ENCODE measurements at regions not wholly inside any gene's neighbourhood (a gene's known extent, or its start where the extent isn't known, plus 50 kb on each side); places are given as distances from the start of the nearest gene placed in this dataset.

GRCh38 chr4:10348241-10348640, 109.0 kb downstream of the ZNF518B start:
- H3K9ac ChIP-seq (ENCODE audit: low read depth, low read length): no peak overlapping the region
- no peak overlapping the region for H4K5ac ChIP-seq (ENCODE audit: low read depth, low read length)
- no peak overlapping the region for H3K4me3 ChIP-seq (ENCODE audit: insufficient read depth, low read depth, low read length)
- no peak overlapping the region for H3K18ac ChIP-seq (ENCODE audit: low read depth, low read length)
- no TSS peak for BruUV-seq (replicated peaks)
- no peak overlapping the region for H3K4me2 ChIP-seq (ENCODE audit: low read depth, low read length)
- H4K8ac ChIP-seq (ENCODE audit: low read depth in 2 of 2, low read length in 2 of 2): no peak overlapping the region
- H3K79me1 ChIP-seq (ENCODE audit: low read depth in 1 of 2, low read length in 2 of 2): no peaks in the 10 kb centered on the region
- DNase-seq (no peak), ATAC-seq (ENCODE audit: low read depth) (no peak)
- H2BK20ac ChIP-seq (ENCODE audit: low read depth, low read length): no peak overlapping the region
- H3K4me1 ChIP-seq (ENCODE audit: control insufficient read depth, insufficient read depth, low read length): no peaks in the 10 kb centered on the region
- H2BK120ac ChIP-seq (ENCODE audit: low read depth, low read length): no peak overlapping the region
- H3K14ac ChIP-seq (replicated peaks; ENCODE audit: low read depth, low read length): no peak overlapping the region
- no peak overlapping the region for H3K4ac ChIP-seq (ENCODE audit: low read depth, low read length)
- no peaks in the 10 kb centered on the region for H3K27me3 ChIP-seq (ENCODE audit: control insufficient read depth, insufficient read depth, low read length)
- H3K27ac ChIP-seq (ENCODE audit: insufficient read depth, low read length): no peak overlapping the region
- no peak overlapping the region for H2AK9ac ChIP-seq (replicated peaks; ENCODE audit: low read depth, low read length, poor library complexity)
- dilution Hi-C loops (cut with HindIII; ENCODE audit: low sequenced_read_pairs, unreplicated experiment): no loop called here
- ChIA-PET POLR2A (ENCODE audit: unreplicated experiment) (no interaction called here), CTCF (no interaction called here)
- no peaks in the 10 kb centered on the region for H3K36me3 ChIP-seq (ENCODE audit: control insufficient read depth, insufficient read depth, low read length)
- H3K23ac ChIP-seq (ENCODE audit: low read depth, low read length): no peak overlapping the region
- H4K91ac ChIP-seq (ENCODE audit: insufficient read depth, low read depth, low read length): no peak overlapping the region
- no peak overlapping the region for H2BK15ac ChIP-seq (ENCODE audit: low read depth, low read length)
- H2BK5ac ChIP-seq (ENCODE audit: low read depth, low read length, poor library complexity, severe bottlenecking): no peak overlapping the region
- intact Hi-C loops (cut with micrococcal nuclease): no loop called here
- no peaks in the 10 kb centered on the region for H3K9me1 ChIP-seq (ENCODE audit: insufficient read depth, low read length)
- 0 out of 2 replicates have a peak, but pooled peaks cover 2% of the 10 kb centered on the region for H3K9me3 ChIP-seq (ENCODE audit: control insufficient read depth, insufficient read depth, low read length)
- no peak overlapping the region for H3K56ac ChIP-seq (ENCODE audit: extremely low read depth, insufficient read depth, low read length)
- H4K20me1 ChIP-seq (ENCODE audit: insufficient read depth, low read length): no peaks in the 10 kb centered on the region
- no peak overlapping the region for H2AFZ ChIP-seq (replicated peaks; ENCODE audit: low read length, poor library complexity)
- in situ Hi-C loops (cut with MboI; ENCODE audit: low sequenced_read_pairs): no loop called here
- TF ChIP-seq CHD1 (IDR thresholded peaks at IDR 0.05; ENCODE audit: low read depth, low read length): no peak
- TF ChIP-seq MAZ (IDR thresholded peaks at IDR 0.05; ENCODE audit: borderline replicate concordance, low read depth, low read length): no peak
- TF ChIP-seq RFX5 (IDR thresholded peaks at IDR 0.05; ENCODE audit: low read depth, low read length): no peak
- no peak for TF ChIP-seq CEBPB (IDR thresholded peaks at IDR 0.05; ENCODE audit: low read depth, low read length)
- TF ChIP-seq MAFK (IDR thresholded peaks at IDR 0.05; ENCODE audit: low read depth, low read length): no peak
- H2AK5ac ChIP-seq (ENCODE audit: low read depth, low read length): no peak overlapping the region
